GM19328 (cell line): ENCODE measurements at regions not wholly inside any gene's neighbourhood (a gene's known extent, or its start where the extent isn't known, plus 50 kb on each side); places are given as distances from the start of the nearest gene placed in this dataset.

Experiments used
- ATAC-seq: cut with Tn5 transposase; IDR thresholded peaks from one replicate; pipeline ENCODE4 v1.9.1; 2021; ENCODE audit warnings: mild to moderate bottlenecking, moderate library complexity; ENCODE audit not compliant: unreplicated experiment

DNA sequence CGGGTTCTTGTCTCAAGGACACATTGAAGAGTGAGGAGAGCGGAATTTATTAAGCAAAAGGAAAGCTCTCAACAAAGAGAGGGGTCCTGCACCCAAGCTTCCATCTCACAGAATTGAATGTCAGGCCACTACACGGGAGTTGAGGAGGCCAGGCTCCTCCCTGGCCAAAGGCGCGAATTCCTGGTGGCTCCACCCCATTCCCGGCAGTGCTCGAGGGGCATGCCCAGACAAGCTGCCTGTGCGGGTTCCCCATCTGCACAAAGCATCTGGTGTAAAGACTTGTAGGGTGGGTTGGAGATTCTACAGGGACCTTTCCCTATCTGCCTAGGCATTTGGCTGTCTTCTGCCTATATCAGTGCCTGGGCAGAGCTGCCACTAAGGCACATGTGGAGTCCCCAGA lies 648.5 kb upstream of the PKN2 start:
- no peak for ATAC-seq

DNA sequence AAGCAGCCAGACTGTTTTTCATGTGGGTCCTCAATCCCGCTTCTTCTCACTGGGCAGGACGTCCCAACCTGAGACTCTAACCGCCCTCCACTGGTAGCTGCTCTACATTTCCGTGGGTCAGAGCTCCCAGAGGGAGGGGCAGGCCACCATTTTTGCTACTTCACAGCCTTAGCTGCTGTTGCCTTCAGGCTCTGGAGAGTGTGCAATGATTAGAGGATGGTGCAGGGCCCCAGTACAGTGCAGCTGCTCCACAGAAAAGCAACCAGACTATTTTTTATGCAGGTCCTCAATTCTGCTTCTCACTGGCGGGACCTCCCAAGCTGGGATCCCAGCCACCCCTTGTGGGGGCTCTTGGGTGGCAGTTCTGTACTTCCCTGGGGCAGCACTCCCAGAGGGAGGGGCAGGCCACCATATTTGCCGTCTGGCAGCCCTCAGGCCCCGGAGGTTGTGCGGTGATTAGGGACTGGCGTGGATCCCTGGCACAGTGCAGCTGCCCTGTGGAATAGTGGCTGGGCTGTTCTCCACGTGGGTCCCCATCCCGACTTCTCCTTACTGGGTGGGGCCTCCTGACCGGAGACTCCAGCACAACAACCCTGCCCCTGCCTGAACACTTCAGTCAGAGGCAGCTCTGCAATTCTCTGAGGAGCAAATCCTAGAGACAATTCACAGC lies 647.6 kb upstream of the PKN2 start:
- ATAC-seq: no peak

DNA sequence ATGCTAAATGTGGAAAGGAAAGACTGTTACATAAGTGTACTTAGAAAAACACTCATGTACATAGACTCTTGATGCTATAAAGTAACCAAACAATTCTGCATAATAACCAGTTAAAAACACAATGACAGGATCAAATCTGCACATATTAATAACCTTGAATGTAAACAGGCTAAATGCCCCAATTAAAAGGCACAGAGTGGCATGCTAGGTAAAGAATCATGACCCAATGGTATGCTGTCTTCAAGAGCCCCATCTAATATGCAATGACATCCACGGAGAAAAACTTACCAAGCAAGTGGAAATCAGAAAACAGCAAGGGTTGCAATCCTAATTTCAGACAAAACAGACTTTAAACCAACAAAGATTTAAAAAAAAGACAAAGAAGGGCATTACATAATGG lies 644.8 kb upstream of the PKN2 start:
- ATAC-seq: no peak

DNA sequence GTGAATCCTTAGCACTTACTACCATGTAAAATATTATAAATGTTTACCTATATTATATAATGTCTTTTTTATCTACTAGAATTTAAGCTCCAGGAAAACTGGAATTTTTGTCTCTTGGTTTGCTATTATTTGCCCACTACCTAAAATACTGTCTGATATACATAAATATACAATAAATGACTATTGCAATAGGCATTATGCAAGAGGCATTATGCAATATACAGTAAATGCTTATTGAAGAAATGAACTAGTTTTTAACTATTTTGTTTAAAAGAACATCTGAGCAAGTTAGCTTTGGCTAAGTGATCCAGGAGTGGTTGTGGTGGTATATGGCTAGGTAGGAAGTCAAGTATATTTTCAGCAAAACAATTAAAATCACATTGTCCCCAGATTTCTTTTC lies 640.2 kb upstream of the PKN2 start:
- ATAC-seq: no peak

DNA sequence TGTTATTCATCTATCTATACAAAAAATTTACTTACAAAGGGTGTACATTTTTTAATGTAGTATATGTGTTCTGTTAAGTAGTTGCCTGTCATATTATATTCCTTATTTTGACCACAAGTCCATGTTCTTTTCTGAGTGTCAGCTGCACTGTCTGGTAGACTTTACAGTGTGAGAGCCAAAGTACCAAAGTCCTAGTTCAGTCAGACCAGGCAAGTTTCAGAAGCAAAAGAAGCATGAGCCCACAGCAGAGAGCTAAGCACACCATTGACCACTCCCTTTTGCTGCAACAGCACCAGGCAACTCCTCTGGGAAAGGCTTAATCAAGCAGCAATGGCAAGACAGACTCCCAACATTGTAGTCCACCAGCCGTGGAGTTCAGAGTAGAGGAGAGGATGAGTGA lies 631.9 kb upstream of the PKN2 start:
- ATAC-seq: no peak

DNA sequence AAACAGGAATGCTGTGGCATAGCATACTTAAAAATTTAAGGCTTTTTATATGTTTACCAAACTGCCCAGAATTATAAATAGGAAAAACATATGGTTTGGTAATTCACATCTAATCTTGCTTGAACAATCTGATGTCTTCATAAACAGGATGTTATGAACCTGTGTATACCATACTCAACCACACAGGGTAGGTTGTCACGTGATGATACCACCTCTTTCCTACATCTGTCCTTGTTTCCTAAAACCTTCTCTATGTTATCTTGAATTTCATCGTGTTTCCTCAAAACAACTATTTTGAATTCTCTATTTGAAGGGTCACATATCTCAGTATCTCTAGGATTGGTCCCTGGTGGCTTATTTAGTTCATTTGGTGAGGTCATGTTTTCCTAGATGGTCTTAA lies 631.0 kb upstream of the PKN2 start:
- no peak for ATAC-seq

DNA sequence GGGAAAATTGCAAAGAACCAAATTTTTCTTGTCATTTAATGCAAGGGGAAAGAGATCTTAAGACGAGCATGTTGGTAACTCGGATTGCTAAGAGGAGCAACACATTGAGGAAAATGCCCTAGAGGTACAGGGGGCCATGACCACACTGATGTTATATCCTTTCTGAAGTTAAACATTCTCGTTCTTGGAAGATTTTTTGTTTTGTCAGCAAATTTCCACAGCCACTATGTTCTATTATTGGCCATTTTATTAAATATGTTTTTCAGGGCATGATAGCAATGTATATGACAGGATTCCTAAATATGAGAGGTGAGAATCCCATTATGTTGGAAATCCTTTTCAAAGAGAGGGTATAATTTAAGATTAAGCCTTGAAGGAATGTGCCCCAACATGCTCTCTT lies 627.2 kb upstream of the PKN2 start:
- no peak for ATAC-seq

DNA sequence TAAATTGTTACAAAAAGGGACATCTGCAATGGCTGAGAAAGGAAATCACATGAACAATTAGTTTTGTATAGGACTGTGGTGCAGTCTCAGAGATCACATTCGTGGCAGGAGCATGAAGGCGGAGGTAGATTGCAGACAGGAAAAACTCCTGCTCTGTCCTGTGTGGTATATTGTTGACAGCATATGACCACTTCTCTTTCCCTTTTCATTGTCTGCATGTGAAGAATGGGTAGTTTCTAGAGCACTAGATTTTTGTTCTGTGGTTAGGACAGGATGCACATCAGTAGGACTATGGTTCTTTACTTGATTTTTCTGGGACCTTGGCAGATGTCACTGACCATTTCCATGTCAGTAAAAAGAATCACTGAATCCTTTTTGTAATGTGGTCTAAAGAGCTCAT lies 625.9 kb upstream of the PKN2 start:
- ATAC-seq: no peak

DNA sequence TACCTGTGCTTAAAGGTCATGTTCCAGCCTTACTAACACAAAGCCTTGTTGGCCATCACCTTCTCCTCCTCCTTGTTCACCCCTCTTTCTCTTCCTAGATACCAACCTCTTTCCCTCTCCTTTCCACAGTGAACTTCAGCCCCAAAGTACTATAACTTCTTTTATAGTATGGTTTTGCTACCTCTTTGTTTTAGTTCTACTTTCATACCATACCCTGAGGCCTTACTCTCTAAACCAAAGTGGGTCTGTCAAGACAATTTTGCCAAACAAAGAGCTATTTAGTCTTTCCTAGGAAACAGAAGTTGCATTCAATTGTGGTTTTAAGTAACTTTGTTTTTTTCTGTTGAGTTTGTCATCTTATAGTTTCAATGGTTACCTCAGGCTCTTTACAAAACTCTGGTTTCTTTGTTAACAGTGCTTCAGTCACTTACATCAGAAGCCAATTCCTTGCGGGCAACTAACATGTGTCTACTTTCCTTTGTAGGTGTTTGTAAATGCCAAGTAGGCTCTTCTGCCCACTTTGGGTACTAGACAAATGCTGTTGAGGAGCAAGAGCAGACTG lies 623.9 kb upstream of the PKN2 start:
- no peak for ATAC-seq

DNA sequence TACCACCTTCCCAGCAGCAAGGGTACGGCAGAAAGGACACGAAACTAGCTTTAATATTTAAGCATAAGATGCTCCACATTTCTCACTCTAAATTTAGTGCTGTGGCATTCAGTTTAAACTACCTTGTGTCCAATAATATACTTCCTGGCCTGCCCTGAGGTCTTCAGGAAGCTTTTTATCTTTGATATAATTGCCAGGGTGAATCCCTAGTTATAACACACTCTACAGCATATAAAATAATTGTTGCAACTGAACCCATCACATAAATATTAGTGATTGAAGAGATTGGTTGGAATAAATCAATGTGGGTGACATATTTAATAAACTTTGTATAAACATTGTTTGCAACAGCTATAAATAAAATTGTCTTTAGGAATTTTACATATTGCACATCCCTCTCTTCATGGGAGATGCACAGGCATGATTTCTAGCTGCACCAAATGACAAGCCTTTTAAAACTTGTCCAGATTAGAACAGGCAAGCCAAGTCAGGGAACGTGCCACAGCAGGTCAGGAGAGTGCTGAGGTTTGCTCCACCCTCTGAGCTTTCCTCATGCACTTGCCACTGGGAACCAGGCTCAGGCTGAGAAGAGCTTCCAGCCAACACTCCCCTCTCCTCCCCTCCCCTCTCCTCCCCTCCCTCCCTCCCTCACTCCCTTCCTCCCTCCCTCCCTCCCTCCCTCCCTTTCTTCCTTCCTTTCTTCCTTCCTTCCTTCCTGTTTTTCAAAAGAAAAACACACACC lies 623.2 kb upstream of the PKN2 start:
- no peak for ATAC-seq

DNA sequence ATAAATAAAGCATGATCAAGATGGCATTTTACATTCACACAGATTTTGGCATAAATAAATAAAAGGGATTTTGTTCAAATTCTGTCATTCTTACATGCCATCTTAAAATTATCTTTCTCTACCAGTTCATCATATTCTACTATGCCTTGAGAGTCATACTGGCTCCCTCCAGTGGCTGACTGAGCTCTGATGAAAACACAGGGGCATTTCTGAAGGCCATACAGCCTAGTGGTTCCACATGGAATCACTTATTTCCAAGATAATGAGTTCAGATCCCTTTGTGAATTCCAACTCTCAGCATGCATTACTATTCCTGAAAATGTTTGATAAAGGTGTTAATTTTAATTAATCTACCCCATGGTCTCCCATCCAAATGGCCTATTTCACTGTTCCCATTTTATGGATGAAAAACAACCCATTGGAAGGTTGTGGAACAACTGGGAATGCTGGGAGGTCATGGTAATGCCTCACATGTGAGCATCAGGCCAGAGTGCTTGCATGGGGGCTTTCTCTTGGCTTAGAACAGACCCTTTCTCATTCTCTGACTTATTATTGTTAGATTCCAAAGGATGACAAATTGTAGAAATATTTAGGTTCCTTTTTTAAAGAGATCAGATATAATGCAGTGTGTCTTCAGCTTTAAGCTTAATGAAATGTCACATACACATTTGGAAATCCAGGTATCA lies 622.4 kb upstream of the PKN2 start:
- peak; percentile 79 for ATAC-seq

DNA sequence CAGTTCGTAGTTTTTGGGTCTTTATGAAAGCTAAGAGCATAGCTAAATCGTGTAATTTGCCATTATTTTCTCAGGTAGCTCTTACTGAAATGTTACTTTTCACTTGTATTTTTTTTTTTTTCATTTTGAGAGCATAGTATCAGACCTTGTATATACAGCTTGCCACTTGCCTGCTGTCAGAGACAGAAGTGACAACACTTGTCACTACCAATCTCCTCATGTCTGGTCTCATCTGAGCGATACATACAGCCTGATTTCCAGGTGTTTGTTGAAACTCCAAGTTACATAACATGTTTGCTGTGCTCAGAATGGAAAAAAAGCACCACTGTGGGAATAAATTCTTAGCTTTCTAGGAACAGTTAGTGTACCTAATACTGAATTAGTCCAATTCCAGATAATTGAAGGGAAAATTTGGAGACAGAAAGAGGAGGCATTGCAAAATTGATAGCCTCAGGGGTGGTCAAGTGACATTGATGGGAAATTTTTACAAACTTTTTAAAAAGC lies 621.4 kb upstream of the PKN2 start:
- ATAC-seq: no peak

DNA sequence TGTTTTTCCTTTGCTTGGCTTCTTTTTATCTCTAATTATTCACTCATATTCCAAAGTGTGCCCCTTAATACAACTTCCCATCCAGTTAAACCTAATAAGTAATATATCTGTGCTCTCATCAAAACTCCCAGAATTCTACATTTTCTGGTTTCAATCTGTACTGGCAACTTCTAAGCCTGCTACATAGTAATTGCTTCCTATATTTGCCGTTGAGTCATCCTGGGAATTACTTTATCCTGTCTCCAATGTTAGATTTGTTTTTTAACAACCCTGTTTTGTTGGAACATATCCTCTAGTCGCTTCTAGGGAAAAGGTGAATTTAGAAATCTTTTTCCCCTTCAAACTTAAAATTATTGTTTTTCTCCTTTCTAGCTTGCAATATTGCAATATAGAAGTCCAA lies 620.5 kb upstream of the PKN2 start:
- ATAC-seq: no peak

DNA sequence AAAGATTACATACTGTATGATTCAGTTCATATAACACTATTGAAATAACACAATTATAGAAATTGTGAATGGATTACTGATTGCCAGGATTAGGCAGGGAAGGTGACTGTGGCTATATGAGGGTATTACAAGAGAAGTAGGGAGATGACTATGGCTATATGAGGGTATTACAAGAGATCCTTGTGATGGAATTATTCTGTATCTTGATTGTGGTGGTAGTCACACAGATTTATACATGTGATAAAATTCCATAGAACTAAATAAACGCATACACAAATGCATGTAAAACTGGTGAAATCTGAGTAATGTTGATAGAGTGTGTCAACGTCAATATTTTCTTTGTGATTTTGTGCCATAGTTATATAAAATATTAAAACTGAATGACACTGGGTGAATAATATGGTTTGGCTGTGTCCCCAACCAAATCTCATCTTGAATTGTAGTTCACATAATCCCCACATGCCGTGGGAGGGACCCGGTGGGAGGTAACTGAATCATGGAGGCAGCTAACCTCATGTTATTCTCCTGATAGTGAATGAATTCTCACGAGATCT lies 615.6 kb upstream of the PKN2 start:
- ATAC-seq: no peak

DNA sequence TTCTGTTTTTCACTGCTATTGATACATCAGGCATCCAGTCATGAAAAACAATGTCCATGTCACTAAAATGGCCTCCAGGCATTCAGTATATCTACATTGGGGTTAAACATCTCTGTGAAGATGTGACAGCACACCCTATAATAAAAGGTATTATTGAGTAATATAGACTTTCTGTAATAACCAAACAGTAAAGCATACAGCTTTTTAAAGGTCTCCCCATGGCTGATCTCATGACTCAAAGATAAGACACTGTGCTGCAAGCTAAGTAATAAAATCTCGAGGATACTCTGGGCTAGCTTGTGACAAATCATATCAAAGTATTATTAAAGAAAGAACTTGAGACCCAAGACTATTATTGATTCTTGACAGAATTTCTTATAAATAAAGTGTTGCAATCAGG lies 613.1 kb upstream of the PKN2 start:
- ATAC-seq: no peak

DNA sequence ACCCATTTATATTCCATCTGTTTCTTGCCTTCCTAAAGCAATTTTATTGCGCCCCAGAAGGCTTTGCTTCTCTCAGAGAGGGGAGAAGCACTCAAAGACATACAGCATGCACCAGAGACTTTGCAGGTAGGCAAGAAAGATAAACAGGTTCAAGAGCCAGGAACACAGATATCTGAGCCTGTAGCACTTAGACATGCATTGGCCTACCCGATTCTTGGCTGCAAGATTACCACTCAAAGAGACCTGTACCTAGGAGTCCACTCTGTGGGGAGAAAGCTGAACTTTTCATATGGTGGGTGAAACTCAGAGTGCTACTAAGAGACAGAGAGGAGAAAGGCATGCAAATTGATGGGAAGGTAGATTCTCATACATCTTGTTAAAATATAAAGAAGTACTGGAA lies 609.4 kb upstream of the PKN2 start:
- no peak for ATAC-seq

DNA sequence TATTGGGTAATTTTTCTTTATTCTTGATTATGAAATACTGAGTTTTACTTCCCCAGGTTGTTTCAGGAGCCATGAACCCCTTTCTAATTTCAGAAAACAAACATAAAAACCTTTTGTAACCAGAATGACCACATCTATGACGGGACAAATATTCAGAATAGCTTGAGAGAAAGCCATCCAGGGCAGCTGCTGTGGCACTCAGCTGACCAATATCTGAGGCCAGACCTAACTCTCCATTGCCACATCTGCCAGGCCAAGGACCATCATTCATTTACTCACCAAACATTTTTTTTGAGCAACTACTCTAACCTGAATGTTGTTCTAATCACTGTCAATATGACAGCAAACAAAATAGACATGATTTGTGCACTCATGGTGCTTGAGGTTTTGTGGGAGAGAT lies 608.3 kb upstream of the PKN2 start:
- ATAC-seq: no peak

DNA sequence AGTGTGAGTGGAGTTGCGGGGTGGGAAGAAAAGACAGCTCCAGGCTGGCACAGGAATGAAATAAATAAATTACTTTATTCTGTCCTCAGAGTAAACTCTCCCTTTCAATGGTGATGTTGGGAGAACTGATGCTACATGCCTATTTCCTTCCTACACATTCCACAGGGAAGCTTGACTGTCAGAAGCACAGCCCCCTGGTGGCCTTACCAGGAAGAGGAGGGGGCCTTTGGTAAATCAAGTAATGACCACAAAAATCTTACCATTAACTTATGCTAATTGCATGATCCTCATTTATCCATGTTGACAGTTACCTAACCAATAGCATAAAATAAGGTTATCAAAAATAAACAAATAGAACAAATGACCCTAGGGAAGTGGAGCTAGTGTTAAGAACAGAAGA lies 605.0 kb upstream of the PKN2 start:
- no peak for ATAC-seq

DNA sequence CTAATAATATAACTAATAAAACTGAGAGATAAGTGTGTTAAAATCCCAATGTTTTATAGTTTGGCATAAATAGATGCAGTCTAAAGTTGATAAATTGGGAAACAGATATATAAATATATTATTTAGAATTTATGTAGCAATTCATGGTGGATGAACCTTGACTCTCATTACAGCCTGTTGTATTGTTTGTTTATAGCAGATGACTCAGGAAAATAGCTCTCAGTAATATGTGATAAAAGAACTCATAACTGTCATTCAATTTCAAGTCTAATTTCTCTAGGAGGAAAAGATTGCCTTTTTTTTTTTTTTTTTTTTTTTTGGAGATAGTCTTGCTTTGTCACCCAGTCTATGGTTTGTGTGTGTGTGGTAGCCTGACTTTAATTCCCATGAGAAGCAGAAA lies 603.2 kb upstream of the PKN2 start:
- ATAC-seq: no peak

DNA sequence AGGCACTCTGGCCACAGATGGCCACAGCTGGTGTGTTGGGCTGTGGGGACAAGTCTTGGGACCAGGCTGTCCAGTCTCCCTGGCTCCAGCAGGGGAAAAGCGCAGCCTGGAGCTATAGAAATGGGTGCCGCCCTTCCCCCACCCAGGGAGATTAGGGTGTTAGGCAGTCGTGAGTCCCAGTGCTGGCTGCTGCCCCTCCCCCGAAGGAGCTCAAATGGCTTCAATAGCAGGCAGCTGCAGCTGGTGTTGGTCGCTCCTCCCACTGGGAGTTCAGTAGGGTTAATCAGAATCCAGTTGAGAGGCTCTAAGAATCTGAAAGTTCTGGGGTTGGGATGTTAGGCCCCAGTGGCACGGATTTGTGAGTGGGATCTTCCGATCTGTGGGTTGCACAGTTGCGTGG lies 595.6 kb upstream of the PKN2 start:
- no peak for ATAC-seq

DNA sequence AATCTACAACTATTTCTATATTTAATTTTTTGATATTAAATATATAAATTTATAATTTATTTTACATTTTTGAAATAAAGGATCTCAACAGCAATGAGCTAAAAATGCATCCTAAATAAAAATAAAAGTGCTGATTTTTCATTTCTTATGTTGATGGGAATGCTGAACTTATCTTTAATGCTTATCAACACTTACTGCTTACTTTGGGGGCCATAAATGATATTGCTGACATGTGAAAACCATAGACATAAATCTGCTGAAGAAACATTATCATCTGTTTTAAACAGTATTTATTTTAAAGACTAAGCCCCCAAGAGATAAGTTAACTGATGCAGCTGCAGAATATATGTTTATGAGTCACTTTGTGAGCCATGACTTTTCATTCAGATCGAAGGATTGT lies 594.1 kb upstream of the PKN2 start:
- no peak for ATAC-seq

DNA sequence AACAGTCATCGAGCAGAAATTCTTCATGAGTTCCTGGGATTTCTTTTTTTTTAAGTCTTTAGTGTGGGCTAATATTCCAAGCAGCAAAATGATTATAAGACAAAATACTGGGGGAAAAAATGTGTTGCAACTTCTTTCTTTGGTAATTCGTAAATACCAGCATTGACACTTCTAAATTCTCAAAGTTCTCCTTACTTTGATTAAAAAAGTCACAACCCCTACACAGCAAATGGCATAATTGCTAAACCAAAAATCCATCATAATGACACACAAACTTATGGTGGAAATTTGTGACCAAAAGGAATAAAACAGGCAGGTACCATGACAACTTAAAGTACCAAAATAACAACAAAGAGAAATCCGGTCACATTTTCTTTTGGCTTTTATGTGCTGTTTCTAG lies 585.2 kb upstream of the PKN2 start:
- no peak for ATAC-seq
